ENCODE measurements at regions not wholly inside any gene's neighbourhood (a gene's known extent, or its start where the extent isn't known, plus 50 kb on each side); places are given as distances from the start of the nearest gene placed in this dataset.
"Not testable (repeated sequence)": the region's sequence is repeated elsewhere in the genome, so short reads cannot be mapped to it uniquely, and the experiment has no call there.

GRCh38 chr12:22126758-22127157, 80.7 kb downstream of the CMAS start:
- TF ChIP-seq, protein P1, sequence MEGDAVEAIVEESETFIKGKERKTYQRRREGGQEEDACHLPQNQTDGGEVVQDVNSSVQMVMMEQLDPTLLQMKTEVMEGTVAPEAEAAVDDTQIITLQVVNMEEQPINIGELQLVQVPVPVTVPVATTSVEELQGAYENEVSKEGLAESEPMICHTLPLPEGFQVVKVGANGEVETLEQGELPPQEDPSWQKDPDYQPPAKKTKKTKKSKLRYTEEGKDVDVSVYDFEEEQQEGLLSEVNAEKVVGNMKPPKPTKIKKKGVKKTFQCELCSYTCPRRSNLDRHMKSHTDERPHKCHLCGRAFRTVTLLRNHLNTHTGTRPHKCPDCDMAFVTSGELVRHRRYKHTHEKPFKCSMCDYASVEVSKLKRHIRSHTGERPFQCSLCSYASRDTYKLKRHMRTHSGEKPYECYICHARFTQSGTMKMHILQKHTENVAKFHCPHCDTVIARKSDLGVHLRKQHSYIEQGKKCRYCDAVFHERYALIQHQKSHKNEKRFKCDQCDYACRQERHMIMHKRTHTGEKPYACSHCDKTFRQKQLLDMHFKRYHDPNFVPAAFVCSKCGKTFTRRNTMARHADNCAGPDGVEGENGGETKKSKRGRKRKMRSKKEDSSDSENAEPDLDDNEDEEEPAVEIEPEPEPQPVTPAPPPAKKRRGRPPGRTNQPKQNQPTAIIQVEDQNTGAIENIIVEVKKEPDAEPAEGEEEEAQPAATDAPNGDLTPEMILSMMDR (conservative IDR thresholded peaks at IDR 0.05) = no peak

DNA sequence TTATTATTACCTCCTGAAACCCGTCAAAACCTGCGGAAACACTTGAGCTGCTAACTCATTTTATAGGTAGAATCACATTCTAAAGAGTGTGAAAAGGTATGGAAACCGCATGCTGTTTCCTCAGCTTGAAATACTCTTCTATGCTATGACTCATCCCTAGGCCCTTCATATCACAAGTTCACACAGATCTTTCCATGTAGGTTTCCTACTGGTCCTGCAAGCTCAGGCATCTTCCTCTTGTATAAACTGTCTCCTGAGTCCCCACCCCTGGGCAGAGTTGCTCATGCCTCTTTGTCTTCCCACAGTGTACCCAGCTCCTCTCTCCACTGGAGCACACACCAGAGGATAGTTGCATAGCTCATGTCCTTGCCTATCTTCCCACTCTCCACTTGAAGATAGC, 84.7 kb downstream of the CMAS start:
- TF ChIP-seq, protein P1 (conservative IDR thresholded peaks at IDR 0.05) = no peak
- no peak overlapping the region for H3K27ac ChIP-seq

More at GRCh38 chr12:22126758-22127157, 80.7 kb downstream of the CMAS start:
- no peak overlapping the region for H3K27ac ChIP-seq

DNA sequence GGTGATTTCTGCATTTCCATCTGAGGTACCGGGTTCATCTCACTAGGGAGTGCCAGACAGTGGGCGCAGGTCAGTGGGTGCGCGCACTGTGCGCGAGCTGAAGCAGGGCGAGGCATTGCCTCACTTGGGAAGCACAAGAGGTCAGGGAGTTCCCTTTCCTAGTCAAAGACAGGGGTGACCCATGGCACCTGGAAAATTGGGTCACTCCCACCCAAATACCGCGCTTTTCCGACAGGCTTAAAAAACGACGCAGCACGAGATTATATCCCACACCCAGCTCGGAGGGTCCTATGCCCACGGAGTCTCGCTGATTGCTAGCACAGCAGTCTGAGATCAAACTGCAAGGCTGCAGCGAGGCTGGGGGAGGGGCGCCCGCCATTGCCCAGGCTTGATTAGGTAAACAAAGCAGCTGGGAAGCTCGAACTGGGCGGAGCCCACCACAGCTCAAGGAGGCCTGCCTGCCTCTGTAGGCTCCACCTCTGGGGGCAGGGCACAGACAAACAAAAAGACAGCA, 90.6 kb downstream of the CMAS start:
- H3K27ac ChIP-seq = not testable (repeated sequence)
